Liver (tissue), 8 donors: ENCODE measurements at regions not wholly inside any gene's neighbourhood (a gene's known extent, or its start where the extent isn't known, plus 50 kb on each side); places are given as distances from the start of the nearest gene placed in this dataset.

Experiments used
- DNase-seq: peaks from one replicate; pipeline ENCODE4 v3.0.0-alpha.2; 2017; ENCODE audit warnings: low spot score
- H3K27ac ChIP-seq, 2 donors: one replicate each; pipeline ENCODE4 v1.7.0; 2013; ENCODE audit warnings: inconsistent platforms in 2 of 2, low read length in 2 of 2, control low read depth in 1 of 2, low read depth in 1 of 2, mild to moderate bottlenecking in 1 of 2
- H3K27me3 ChIP-seq, 4 donors: one replicate each; pipeline versions ENCODE4 v1.6.1 to v1.7.0; 2013; ENCODE audit warnings: low read length in 3 of 4, inconsistent platforms in 1 of 4, mild to moderate bottlenecking in 1 of 4, moderate library complexity in 1 of 4; ENCODE audit not compliant: control insufficient read depth in 4 of 4, insufficient read depth in 4 of 4
- H3K36me3 ChIP-seq, 4 donors: one replicate each; pipeline versions ENCODE4 v1.6.1 to v1.7.0; 2013; ENCODE audit warnings: low read length in 3 of 4, mild to moderate bottlenecking in 3 of 4, low read depth in 1 of 4, moderate library complexity in 1 of 4; ENCODE audit not compliant: control insufficient read depth in 4 of 4, insufficient read depth in 3 of 4
- H3K4me1 ChIP-seq, 4 donors: one replicate each; pipeline versions ENCODE4 v1.6.1 to v1.7.0; 2013; ENCODE audit warnings: low read length in 3 of 4, mild to moderate bottlenecking in 3 of 4, moderate library complexity in 1 of 4; ENCODE audit not compliant: control insufficient read depth in 4 of 4, insufficient read depth in 4 of 4
- H3K4me3 ChIP-seq, 3 donors: one replicate each; pipeline versions ENCODE4 v1.6.1 to v1.7.0; 2013; ENCODE audit warnings: low read length in 3 of 3, control low read depth in 1 of 3, low read depth in 1 of 3, mild to moderate bottlenecking in 1 of 3
- H3K9ac ChIP-seq, 2 donors: one replicate each; pipeline ENCODE4 v1.7.0; 2013; ENCODE audit warnings: low read length in 2 of 2, mild to moderate bottlenecking in 2 of 2, moderate library complexity in 2 of 2, control low read depth in 1 of 2, low read depth in 1 of 2
- H3K9me3 ChIP-seq, 4 donors: one replicate each; pipeline versions ENCODE4 v1.6.1 to v1.7.0; 2013; ENCODE audit warnings: low read length in 3 of 4; ENCODE audit not compliant: control insufficient read depth in 4 of 4
- ATF3 ChIP-seq: IDR thresholded peaks from 2 replicates; pipeline ENCODE4 v1.6.1; 2016; ENCODE audit warnings: antibody characterized with exemption
- CTCF ChIP-seq: fragments of 150-350 bp; IDR thresholded peaks from 2 replicates; pipeline ENCODE4 v1.5.1; 2017; ENCODE audit warnings: improper control_type of control experiment, low read depth, low read length; ENCODE audit not compliant: missing input control
- EGR1 ChIP-seq, 2 donors: IDR thresholded peaks; 2 replicates each; pipeline ENCODE4 v1.6.1; 2016 to 2018; ENCODE audit warnings: antibody characterized with exemption in 2 of 2, low read depth in 2 of 2
- HNF4G ChIP-seq: IDR thresholded peaks from 2 replicates; pipeline ENCODE4 v1.6.1; 2016; ENCODE audit warnings: antibody characterized with exemption
- JUND ChIP-seq, 2 donors: IDR thresholded peaks; 2 replicates each; pipeline ENCODE4 v1.6.1; 2016; ENCODE audit warnings: antibody characterized with exemption in 2 of 2
- MAX ChIP-seq: IDR thresholded peaks from 2 replicates; pipeline ENCODE4 v1.6.1; 2016; ENCODE audit warnings: antibody characterized with exemption
- NR2F2 ChIP-seq: IDR thresholded peaks from 2 replicates; pipeline ENCODE4 v1.6.1; 2016; ENCODE audit warnings: antibody characterized with exemption
- REST ChIP-seq: IDR thresholded peaks from 2 replicates; pipeline ENCODE4 v1.6.1; 2016; ENCODE audit warnings: antibody characterized with exemption, mild to moderate bottlenecking
- RXRA ChIP-seq, 2 donors: IDR thresholded peaks; 2 replicates each; pipeline ENCODE4 v1.6.1; 2017 to 2018; ENCODE audit warnings: antibody characterized with exemption in 2 of 2, mild to moderate bottlenecking in 1 of 2
- YY1 ChIP-seq: IDR thresholded peaks from 2 replicates; pipeline ENCODE4 v1.6.1; 2016; ENCODE audit warnings: antibody characterized with exemption, mild to moderate bottlenecking
- ZBTB33 ChIP-seq: IDR thresholded peaks from 2 replicates; pipeline ENCODE4 v1.6.1; 2016; ENCODE audit warnings: antibody characterized with exemption
- WGBS: extraction: QIAGEN DNeasy Blood & Tissue Kit; methylation state at CpG from one replicate; pipeline ENCODE4 v1.1.7; 2013; 5-methylcytosine and 5-hydroxymethylcytosine counted together
- donor health status: healthy.
- donor health status: healthy.
- donor health status: healthy.
- donor health status: healthy.
- donor health status: healthy.

GRCh38 chr12:38160318-38161122 is 156.1 kb upstream of the ALG10B start:
- H3K27me3 ChIP-seq, result no peaks in the 10 kb centered on the region
- no peak for TF ChIP-seq HNF4G
- TF ChIP-seq MAX, result no peak
- no peak for TF ChIP-seq RXRA (IDR thresholded peaks at IDR 0.05)
- TF ChIP-seq ATF3, result no peak
- TF ChIP-seq NR2F2, result no peak
- TF ChIP-seq YY1, result no peak
- TF ChIP-seq JUND (IDR thresholded peaks at IDR 0.05), result no peak
- no peak for TF ChIP-seq EGR1 (IDR thresholded peaks at IDR 0.05; ENCODE audit: low read depth in 2 of 2)
- TF ChIP-seq ZBTB33, result no peak
- no peak for TF ChIP-seq REST
- no peaks in the 10 kb centered on the region for H3K4me1 ChIP-seq
- no peak overlapping the region for H3K9ac ChIP-seq
- peaks cover 0 to 5% (median 0%) of the 10 kb centered on the region in 4 donors for H3K9me3 ChIP-seq
- H3K4me3 ChIP-seq, result no peak overlapping the region
- no peak for DNase-seq
- WGBS, result 86% methylated on average over 41 of the region's 41 CpGs
- no peaks in the 10 kb centered on the region for H3K36me3 ChIP-seq
- H3K27ac ChIP-seq, result no peak overlapping the region

- Histone ChIP-seq H3K27me3 (no peaks in the 10 kb centered on the region), H3K27ac (no peak overlapping the region), H3K9ac (no peak overlapping the region), H3K9me3 (peaks cover 0 to 5% (median 0%) of the 10 kb centered on the region in 4 donors), H3K4me3 (no peak overlapping the region), H3K4me1 (no peaks in the 10 kb centered on the region), H3K36me3 (no peaks in the 10 kb centered on the region)
- DNase-seq, result no peak
- TF ChIP-seq EGR1 (IDR thresholded peaks at IDR 0.05; ENCODE audit: low read depth in 2 of 2) (no peak), CTCF (no peak), ZBTB33 (no peak), JUND (IDR thresholded peaks at IDR 0.05) (no peak), MAX (no peak), HNF4G (no peak)
- 90% methylated on average over 38 of the region's 38 CpGs for WGBS
These were observed 155.2 kb upstream of the ALG10B start for GRCh38 chr12:38161123-38162000.
